ENCODE measurements at regions not wholly inside any gene's neighbourhood (a gene's known extent, or its start where the extent isn't known, plus 50 kb on each side); places are given as distances from the start of the nearest gene placed in this dataset.

DNA sequence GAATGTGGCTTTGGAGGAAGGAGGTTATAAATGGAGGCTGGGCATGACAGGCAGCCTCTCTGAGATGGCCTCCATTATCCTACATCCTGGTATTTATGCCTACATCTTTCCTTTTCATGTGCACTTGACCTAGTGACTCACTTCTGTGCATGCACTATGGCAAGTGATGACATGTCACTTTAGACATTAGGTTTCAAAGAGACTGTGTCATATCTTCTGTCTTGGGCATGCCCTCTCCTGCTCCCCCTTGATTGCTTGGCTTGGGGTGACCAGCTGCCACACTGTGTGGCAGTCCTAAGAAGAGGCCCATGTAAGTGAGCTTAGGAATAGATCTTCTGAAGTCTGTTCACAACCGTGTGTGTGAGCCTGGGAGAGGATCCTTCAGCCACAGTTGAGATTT is 472.8 kb downstream of the FGF9 start:
- H3K27me3 ChIP-seq (ENCODE audit: control insufficient read depth, extremely low read depth, insufficient read depth, low read length): no peaks in the 10 kb centered on the region
- no peak overlapping the region for H2AFZ ChIP-seq (ENCODE audit: control insufficient read depth, low read length)
- no peak for DNase-seq (ENCODE audit: low read depth, low spot score)
- TF ChIP-seq EZH2 (IDR thresholded peaks at IDR 0.05; ENCODE audit: low read length): no peak
- TF ChIP-seq, protein P1, sequence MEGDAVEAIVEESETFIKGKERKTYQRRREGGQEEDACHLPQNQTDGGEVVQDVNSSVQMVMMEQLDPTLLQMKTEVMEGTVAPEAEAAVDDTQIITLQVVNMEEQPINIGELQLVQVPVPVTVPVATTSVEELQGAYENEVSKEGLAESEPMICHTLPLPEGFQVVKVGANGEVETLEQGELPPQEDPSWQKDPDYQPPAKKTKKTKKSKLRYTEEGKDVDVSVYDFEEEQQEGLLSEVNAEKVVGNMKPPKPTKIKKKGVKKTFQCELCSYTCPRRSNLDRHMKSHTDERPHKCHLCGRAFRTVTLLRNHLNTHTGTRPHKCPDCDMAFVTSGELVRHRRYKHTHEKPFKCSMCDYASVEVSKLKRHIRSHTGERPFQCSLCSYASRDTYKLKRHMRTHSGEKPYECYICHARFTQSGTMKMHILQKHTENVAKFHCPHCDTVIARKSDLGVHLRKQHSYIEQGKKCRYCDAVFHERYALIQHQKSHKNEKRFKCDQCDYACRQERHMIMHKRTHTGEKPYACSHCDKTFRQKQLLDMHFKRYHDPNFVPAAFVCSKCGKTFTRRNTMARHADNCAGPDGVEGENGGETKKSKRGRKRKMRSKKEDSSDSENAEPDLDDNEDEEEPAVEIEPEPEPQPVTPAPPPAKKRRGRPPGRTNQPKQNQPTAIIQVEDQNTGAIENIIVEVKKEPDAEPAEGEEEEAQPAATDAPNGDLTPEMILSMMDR (optimal IDR thresholded peaks at IDR 0.05 in 1 of 3, IDR thresholded peaks at IDR 0.05 in 1 of 3, conservative IDR thresholded peaks at IDR 0.05 in 1 of 3; ENCODE audit: extremely low read depth in 1 of 3, insufficient read depth in 2 of 3, low read length in 3 of 3): no peak
- no peak overlapping the region for H3K27ac ChIP-seq (ENCODE audit: control insufficient read depth, insufficient read depth, low read length)
- H3K4me3 ChIP-seq (ENCODE audit: control insufficient read depth in 2 of 3, extremely low read depth in 1 of 3, insufficient read depth in 2 of 3, low read depth in 1 of 3, low read length in 3 of 3): no peak overlapping the region
- H4K20me1 ChIP-seq (ENCODE audit: control insufficient read depth, extremely low read depth, insufficient read depth, low read length): no peaks in the 10 kb centered on the region
- no peaks in the 10 kb centered on the region for H3K36me3 ChIP-seq (ENCODE audit: control insufficient read depth in 2 of 2, extremely low read depth in 1 of 2, insufficient read depth in 2 of 2, low read length in 2 of 2)
- H3K4me2 ChIP-seq (ENCODE audit: control insufficient read depth, extremely low read depth, insufficient read depth, low read depth, low read length): no peak overlapping the region
- H3K9me3 ChIP-seq (ENCODE audit: control insufficient read depth, low read depth, low read length): no peaks in the 10 kb centered on the region
- H3K4me1 ChIP-seq (ENCODE audit: control insufficient read depth, extremely low read depth, insufficient read depth, low read length): no peaks in the 10 kb centered on the region
- dilution Hi-C loops (cut with MboI; ENCODE audit: extremely low pct_ligation_motif_present, low sequenced_read_pairs): no loop called here
- H3K9me1 ChIP-seq (ENCODE audit: control insufficient read depth, extremely low read depth, insufficient read depth, low read length): no peaks in the 10 kb centered on the region
- H3K9ac ChIP-seq (ENCODE audit: control insufficient read depth, extremely low read depth, insufficient read depth, low read length): no peak overlapping the region
- FAIRE-seq: no peak
- no peaks in the 10 kb centered on the region for H3K79me2 ChIP-seq (ENCODE audit: control insufficient read depth, insufficient read depth, low read length)

DNA sequence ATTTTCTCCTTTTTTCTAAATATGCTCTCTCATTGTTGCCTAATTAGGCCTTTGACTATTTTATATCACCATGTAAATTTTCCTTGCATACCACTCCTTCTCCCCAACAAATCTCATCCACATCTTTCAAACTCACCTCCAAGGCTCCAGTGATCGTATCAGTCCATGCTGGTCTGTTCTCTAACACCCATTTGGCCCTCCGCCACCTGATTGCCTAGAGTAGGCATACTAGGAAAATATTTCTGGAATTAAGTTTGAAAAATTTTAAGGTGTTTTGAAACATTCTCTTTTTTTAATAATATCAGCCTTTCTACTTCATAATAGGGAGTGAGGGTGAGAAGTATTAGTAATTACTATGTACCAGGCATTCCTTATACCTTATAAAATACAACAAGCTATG is 473.9 kb downstream of the FGF9 start:
- Histone ChIP-seq H3K9me1 (ENCODE audit: control insufficient read depth, extremely low read depth, insufficient read depth, low read length) (no peaks in the 10 kb centered on the region), H3K4me2 (ENCODE audit: control insufficient read depth, extremely low read depth, insufficient read depth, low read depth, low read length) (no peak overlapping the region), H3K9ac (ENCODE audit: control insufficient read depth, extremely low read depth, insufficient read depth, low read length) (no peak overlapping the region), H3K4me1 (ENCODE audit: control insufficient read depth, extremely low read depth, insufficient read depth, low read length) (no peaks in the 10 kb centered on the region), H3K4me3 (ENCODE audit: control insufficient read depth in 2 of 3, extremely low read depth in 1 of 3, insufficient read depth in 2 of 3, low read depth in 1 of 3, low read length in 3 of 3) (no peak overlapping the region), H3K36me3 (ENCODE audit: control insufficient read depth in 2 of 2, extremely low read depth in 1 of 2, insufficient read depth in 2 of 2, low read length in 2 of 2) (no peaks in the 10 kb centered on the region), H4K20me1 (ENCODE audit: control insufficient read depth, extremely low read depth, insufficient read depth, low read length) (no peaks in the 10 kb centered on the region), H3K79me2 (ENCODE audit: control insufficient read depth, insufficient read depth, low read length) (no peaks in the 10 kb centered on the region), H2AFZ (ENCODE audit: control insufficient read depth, low read length) (no peak overlapping the region), H3K27ac (ENCODE audit: control insufficient read depth, insufficient read depth, low read length) (no peak overlapping the region), H3K27me3 (ENCODE audit: control insufficient read depth, extremely low read depth, insufficient read depth, low read length) (no peaks in the 10 kb centered on the region), H3K9me3 (ENCODE audit: control insufficient read depth, low read depth, low read length) (no peaks in the 10 kb centered on the region)
- FAIRE-seq (no peak), DNase-seq (ENCODE audit: low read depth, low spot score) (no peak)
- no peak for TF ChIP-seq EZH2 (IDR thresholded peaks at IDR 0.05; ENCODE audit: low read length)
- TF ChIP-seq, protein P1 (optimal IDR thresholded peaks at IDR 0.05 in 1 of 3, IDR thresholded peaks at IDR 0.05 in 1 of 3, conservative IDR thresholded peaks at IDR 0.05 in 1 of 3; ENCODE audit: extremely low read depth in 1 of 3, insufficient read depth in 2 of 3, low read length in 3 of 3): no peak
- dilution Hi-C loops (cut with MboI; ENCODE audit: extremely low pct_ligation_motif_present, low sequenced_read_pairs): no loop called here

Data from keratinocyte (primary cell).